Nephron (organoid): ENCODE measurements at regions not wholly inside any gene's neighbourhood (a gene's known extent, or its start where the extent isn't known, plus 50 kb on each side); places are given as distances from the start of the nearest gene placed in this dataset.

Source experiments
- H3K27ac Mint-ChIP-seq, 3 experiments: 2 replicates each; pipeline ENCODE4 v1.8.0; 2020; ENCODE audit warnings: mixed read lengths in 3 of 3, mild to moderate bottlenecking in 2 of 3, moderate library complexity in 1 of 3
- H3K27me3 Mint-ChIP-seq: 2 replicates; pipeline ENCODE4 v1.8.0; 2021; ENCODE audit warnings: low read depth, mild to moderate bottlenecking, moderate library complexity, mixed read lengths
- H3K36me3 Mint-ChIP-seq: 2 replicates; pipeline ENCODE4 v1.8.0; 2020; ENCODE audit warnings: low read depth, mixed read lengths
- H3K4me1 Mint-ChIP-seq: 2 replicates; pipeline ENCODE4 v1.8.0; 2020; ENCODE audit warnings: mixed read lengths
- H3K4me3 Mint-ChIP-seq, 3 experiments: 2 replicates each; pipeline ENCODE4 v1.8.0; 2020; ENCODE audit warnings: mild to moderate bottlenecking in 3 of 3, mixed read lengths in 3 of 3, moderate library complexity in 2 of 3
- H3K9me3 Mint-ChIP-seq: 2 replicates; pipeline ENCODE4 v1.8.0; 2020; ENCODE audit warnings: mixed read lengths
- CTCF ChIP-seq, 3 experiments: fragments of 200-600 bp; sonication (generic); IDR thresholded peaks; one replicate each; pipeline ENCODE4 v1.5.0; 2021; ENCODE audit warnings: antibody characterized with exemption in 3 of 3; ENCODE audit not compliant: unreplicated experiment in 3 of 3

- no peaks in the 10 kb centered on the region for H3K9me3 Mint-ChIP-seq
- no peak overlapping the region for H3K4me3 Mint-ChIP-seq
- H3K27me3 Mint-ChIP-seq, result peaks cover 21% of the 10 kb centered on the region
These were observed 137.1 kb upstream of the FSTL4 start for GRCh38 chr5:133749331-133749985.

GRCh38 chr5:133746834-133747233 is 134.5 kb upstream of the FSTL4 start:
- no peak overlapping the region for H3K4me3 Mint-ChIP-seq
- no peaks in the 10 kb centered on the region for H3K36me3 Mint-ChIP-seq
- TF ChIP-seq CTCF (IDR thresholded peaks at IDR 0.05; ENCODE audit: unreplicated experiment in 3 of 3), result no peak
- H3K27ac Mint-ChIP-seq, result no peak overlapping the region
- H3K27me3 Mint-ChIP-seq, result peaks cover 32% of the 10 kb centered on the region
- H3K4me1 Mint-ChIP-seq, result peaks cover 35% of the 10 kb centered on the region
- H3K9me3 Mint-ChIP-seq, result no peaks in the 10 kb centered on the region

More at GRCh38 chr5:133749331-133749985, 137.1 kb upstream of the FSTL4 start:
- TF ChIP-seq CTCF (IDR thresholded peaks at IDR 0.05; ENCODE audit: unreplicated experiment in 3 of 3), result no peak
- Mint-ChIP-seq H3K27ac (no peak overlapping the region), H3K4me1 (peaks cover 27% of the 10 kb centered on the region), H3K36me3 (no peaks in the 10 kb centered on the region)

- no peak overlapping the region for H3K4me3 Mint-ChIP-seq
- TF ChIP-seq CTCF (IDR thresholded peaks at IDR 0.05; ENCODE audit: unreplicated experiment in 3 of 3), result no peak
- peaks cover 33% of the 10 kb centered on the region for H3K4me1 Mint-ChIP-seq
- H3K9me3 Mint-ChIP-seq, result no peaks in the 10 kb centered on the region
- H3K27me3 Mint-ChIP-seq, result peaks cover 28% of the 10 kb centered on the region
- no peak overlapping the region for H3K27ac Mint-ChIP-seq
- H3K36me3 Mint-ChIP-seq, result no peaks in the 10 kb centered on the region
These were observed 132.6 kb upstream of the FSTL4 start for GRCh38 chr5:133744960-133745308.

- Mint-ChIP-seq H3K27ac (no peak overlapping the region), H3K9me3 (no peaks in the 10 kb centered on the region), H3K27me3 (peaks cover 24% of the 10 kb centered on the region), H3K4me3 (no peak overlapping the region), H3K4me1 (peaks cover 29% of the 10 kb centered on the region), H3K36me3 (no peaks in the 10 kb centered on the region)
- no peak for TF ChIP-seq CTCF (IDR thresholded peaks at IDR 0.05; ENCODE audit: unreplicated experiment in 3 of 3)
These were observed 132.0 kb upstream of the FSTL4 start for GRCh38 chr5:133744051-133744959.

- peaks cover 19% of the 10 kb centered on the region for H3K27me3 Mint-ChIP-seq
- H3K27ac Mint-ChIP-seq, result no peak overlapping the region
- TF ChIP-seq CTCF (IDR thresholded peaks at IDR 0.05; ENCODE audit: unreplicated experiment in 3 of 3), result no peak
- H3K36me3 Mint-ChIP-seq, result no peaks in the 10 kb centered on the region
- H3K9me3 Mint-ChIP-seq, result no peaks in the 10 kb centered on the region
- H3K4me1 Mint-ChIP-seq, result peaks cover 20% of the 10 kb centered on the region
- no peak overlapping the region for H3K4me3 Mint-ChIP-seq
These were observed 130.2 kb upstream of the FSTL4 start for GRCh38 chr5:133742431-133742988.
